ENCODE measurements at regions not wholly inside any gene's neighbourhood (a gene's known extent, or its start where the extent isn't known, plus 50 kb on each side); places are given as distances from the start of the nearest gene placed in this dataset.

GRCh38 chr20:56925082-56925830 is 296.1 kb downstream of the TFAP2C start:
- H3K36me3 Mint-ChIP-seq (ENCODE audit: insufficient read depth), result no peaks in the 10 kb centered on the region
- peaks cover 77% of the 10 kb centered on the region for H3K27me3 Mint-ChIP-seq (ENCODE audit: low read depth)
- no peak for DNase-seq
- no peak overlapping the region for H3K4me3 Mint-ChIP-seq
- no peak for ATAC-seq
- H3K9me3 Mint-ChIP-seq, result no peaks in the 10 kb centered on the region
- H3K4me1 Mint-ChIP-seq (ENCODE audit: low read depth), result no peaks in the 10 kb centered on the region

- Mint-ChIP-seq H3K4me1 (ENCODE audit: low read depth) (no peaks in the 10 kb centered on the region), H3K9me3 (no peaks in the 10 kb centered on the region), H3K27me3 (ENCODE audit: low read depth) (peaks cover 81% of the 10 kb centered on the region), H3K4me3 (no peak overlapping the region), H3K36me3 (ENCODE audit: insufficient read depth) (no peaks in the 10 kb centered on the region)
- DNase-seq (no peak), ATAC-seq (no peak)
Measured at GRCh38 chr20:56925831-56926170, 296.7 kb downstream of the TFAP2C start.

- DNase-seq, result no peak
- Mint-ChIP-seq H3K4me1 (ENCODE audit: low read depth) (no peaks in the 10 kb centered on the region), H3K36me3 (ENCODE audit: insufficient read depth) (no peaks in the 10 kb centered on the region), H3K9me3 (no peaks in the 10 kb centered on the region), H3K4me3 (no peak overlapping the region), H3K27me3 (ENCODE audit: low read depth) (peaks cover 77% of the 10 kb centered on the region)
- no peak for ATAC-seq
Measured at GRCh38 chr20:56926501-56926900, 297.4 kb downstream of the TFAP2C start.

GRCh38 chr20:56927127-56927526 is 298.0 kb downstream of the TFAP2C start:
- H3K4me3 Mint-ChIP-seq, result no peak overlapping the region
- H3K27me3 Mint-ChIP-seq (ENCODE audit: low read depth), result peaks cover 76% of the 10 kb centered on the region
- H3K4me1 Mint-ChIP-seq (ENCODE audit: low read depth), result no peaks in the 10 kb centered on the region
- DNase-seq (no peak), ATAC-seq (no peak)
- no peaks in the 10 kb centered on the region for H3K9me3 Mint-ChIP-seq
- H3K36me3 Mint-ChIP-seq (ENCODE audit: insufficient read depth), result no peaks in the 10 kb centered on the region

GRCh38 chr20:56928007-56928406 is 298.9 kb downstream of the TFAP2C start:
- H3K36me3 Mint-ChIP-seq (ENCODE audit: insufficient read depth), result no peaks in the 10 kb centered on the region
- peaks cover 67% of the 10 kb centered on the region for H3K27me3 Mint-ChIP-seq (ENCODE audit: low read depth)

DNA sequence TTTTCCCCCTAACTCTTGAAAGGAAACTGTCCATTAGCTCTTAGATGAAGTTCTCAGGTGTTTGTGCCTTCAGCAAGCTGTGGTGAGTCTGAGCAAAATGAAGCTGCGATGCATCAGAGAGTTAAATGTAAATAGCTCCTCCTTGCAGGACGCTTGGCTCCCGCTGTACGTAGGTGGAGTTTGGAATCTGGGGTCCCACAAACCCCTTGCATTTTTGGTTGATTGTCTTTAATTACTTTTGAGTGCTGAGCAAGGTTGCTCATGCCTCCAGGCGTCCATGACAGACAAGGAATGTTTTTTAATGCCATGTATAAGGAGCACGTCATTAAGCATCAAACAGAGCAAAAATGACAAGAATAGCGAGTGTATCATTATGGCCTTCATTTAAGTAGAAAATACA is 300.5 kb downstream of the TFAP2C start:
- DNase-seq (no peak), ATAC-seq (no peak)
- H3K9me3 Mint-ChIP-seq, result no peaks in the 10 kb centered on the region
- no peaks in the 10 kb centered on the region for H3K4me1 Mint-ChIP-seq (ENCODE audit: low read depth)
- no peaks in the 10 kb centered on the region for H3K36me3 Mint-ChIP-seq (ENCODE audit: insufficient read depth)
- H3K4me3 Mint-ChIP-seq, result no peak overlapping the region
- H3K27me3 Mint-ChIP-seq (ENCODE audit: low read depth), result peaks cover 53% of the 10 kb centered on the region

More at GRCh38 chr20:56928007-56928406, 298.9 kb downstream of the TFAP2C start:
- no peak for DNase-seq
- no peak overlapping the region for H3K4me3 Mint-ChIP-seq
- no peaks in the 10 kb centered on the region for H3K4me1 Mint-ChIP-seq (ENCODE audit: low read depth)
- no peaks in the 10 kb centered on the region for H3K9me3 Mint-ChIP-seq
- no peak for ATAC-seq

DNA sequence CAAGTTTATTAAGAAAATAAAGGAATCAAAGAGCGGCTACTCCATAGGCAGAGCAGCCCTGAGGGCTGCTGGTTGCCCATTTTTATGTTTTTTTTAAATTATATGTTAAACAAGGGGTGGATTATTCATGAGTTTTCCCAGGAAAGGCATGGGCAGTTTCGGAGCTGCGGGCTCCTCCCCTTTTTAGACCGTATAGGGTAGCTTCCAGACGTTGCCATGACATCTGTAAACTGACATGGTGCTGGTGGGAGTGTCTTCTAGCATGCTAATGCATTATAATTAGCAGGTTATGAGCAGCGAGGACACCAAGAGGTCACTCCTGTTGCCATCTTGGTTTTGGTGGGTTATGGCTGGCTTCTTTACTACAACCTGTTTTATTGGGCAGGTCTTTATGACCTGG is 301.8 kb downstream of the TFAP2C start:
- ATAC-seq (no peak), DNase-seq (no peak)
- Mint-ChIP-seq H3K4me1 (ENCODE audit: low read depth) (no peaks in the 10 kb centered on the region), H3K9me3 (no peaks in the 10 kb centered on the region), H3K4me3 (no peak overlapping the region), H3K27me3 (ENCODE audit: low read depth) (peaks cover 44% of the 10 kb centered on the region), H3K36me3 (ENCODE audit: insufficient read depth) (no peaks in the 10 kb centered on the region)

- Mint-ChIP-seq H3K9me3 (no peaks in the 10 kb centered on the region), H3K36me3 (ENCODE audit: insufficient read depth) (no peaks in the 10 kb centered on the region), H3K27me3 (ENCODE audit: low read depth) (peaks cover 28% of the 10 kb centered on the region), H3K4me1 (ENCODE audit: low read depth) (no peaks in the 10 kb centered on the region), H3K4me3 (no peak overlapping the region)
- no peak for DNase-seq
- no peak for ATAC-seq
Measured at GRCh38 chr20:56932575-56933330, 303.6 kb downstream of the TFAP2C start.

DNA sequence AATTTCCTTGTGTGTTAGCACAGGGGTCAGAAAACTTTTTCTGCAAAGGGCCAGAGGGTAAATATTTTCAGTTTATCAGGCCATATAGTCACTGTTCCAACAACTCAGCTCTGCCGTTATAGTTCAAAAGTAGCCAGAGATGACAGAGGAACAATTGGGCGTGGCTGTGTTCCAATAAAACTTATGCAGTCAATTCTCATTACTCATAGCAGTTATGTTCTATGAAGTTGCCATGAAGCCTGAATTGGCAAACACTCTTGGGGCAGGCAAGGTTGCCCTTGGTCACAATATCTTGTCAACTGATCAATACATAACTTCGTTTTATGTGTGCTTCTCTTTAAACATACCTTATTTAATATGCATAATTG is 304.2 kb downstream of the TFAP2C start:
- ATAC-seq (no peak), DNase-seq (no peak)
- Mint-ChIP-seq H3K4me1 (ENCODE audit: low read depth) (no peaks in the 10 kb centered on the region), H3K9me3 (no peaks in the 10 kb centered on the region), H3K4me3 (no peak overlapping the region), H3K36me3 (ENCODE audit: insufficient read depth) (no peaks in the 10 kb centered on the region), H3K27me3 (ENCODE audit: low read depth) (peaks cover 24% of the 10 kb centered on the region)

GRCh38 chr20:56934888-56935287 is 305.8 kb downstream of the TFAP2C start:
- no peak for ATAC-seq
- no peak overlapping the region for H3K4me3 Mint-ChIP-seq

DNA sequence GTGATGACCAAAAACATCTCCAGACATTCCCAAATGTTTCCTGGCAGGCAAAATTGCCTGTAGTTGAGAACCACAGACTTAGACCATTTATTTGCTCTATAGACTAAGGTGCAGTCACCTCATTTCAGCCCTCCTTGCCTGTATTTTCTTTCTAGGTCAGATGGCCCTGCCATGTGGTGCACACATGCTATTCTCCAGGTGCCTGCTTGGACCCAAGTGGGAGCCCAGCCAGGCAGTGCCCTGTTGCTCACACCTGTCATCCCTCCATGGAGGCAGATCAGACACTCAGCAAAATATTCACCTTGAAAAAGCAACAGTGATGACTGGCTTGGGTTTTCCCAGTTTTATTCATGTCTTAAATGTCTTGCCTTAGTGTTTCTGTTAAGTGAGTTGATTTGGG is 311.4 kb downstream of the TFAP2C start:
- H3K4me1 Mint-ChIP-seq (ENCODE audit: low read depth), result no peaks in the 10 kb centered on the region
- peaks cover 5% of the 10 kb centered on the region for H3K27me3 Mint-ChIP-seq (ENCODE audit: low read depth)
- H3K9me3 Mint-ChIP-seq, result no peaks in the 10 kb centered on the region
- no peak overlapping the region for H3K4me3 Mint-ChIP-seq
- H3K36me3 Mint-ChIP-seq (ENCODE audit: insufficient read depth), result no peaks in the 10 kb centered on the region
- ATAC-seq (no peak), DNase-seq (no peak)

More at GRCh38 chr20:56934888-56935287, 305.8 kb downstream of the TFAP2C start:
- Mint-ChIP-seq H3K27me3 (ENCODE audit: low read depth) (peaks cover 13% of the 10 kb centered on the region), H3K9me3 (no peaks in the 10 kb centered on the region), H3K36me3 (ENCODE audit: insufficient read depth) (no peaks in the 10 kb centered on the region), H3K4me1 (ENCODE audit: low read depth) (no peaks in the 10 kb centered on the region)
- DNase-seq, result no peak

DNA sequence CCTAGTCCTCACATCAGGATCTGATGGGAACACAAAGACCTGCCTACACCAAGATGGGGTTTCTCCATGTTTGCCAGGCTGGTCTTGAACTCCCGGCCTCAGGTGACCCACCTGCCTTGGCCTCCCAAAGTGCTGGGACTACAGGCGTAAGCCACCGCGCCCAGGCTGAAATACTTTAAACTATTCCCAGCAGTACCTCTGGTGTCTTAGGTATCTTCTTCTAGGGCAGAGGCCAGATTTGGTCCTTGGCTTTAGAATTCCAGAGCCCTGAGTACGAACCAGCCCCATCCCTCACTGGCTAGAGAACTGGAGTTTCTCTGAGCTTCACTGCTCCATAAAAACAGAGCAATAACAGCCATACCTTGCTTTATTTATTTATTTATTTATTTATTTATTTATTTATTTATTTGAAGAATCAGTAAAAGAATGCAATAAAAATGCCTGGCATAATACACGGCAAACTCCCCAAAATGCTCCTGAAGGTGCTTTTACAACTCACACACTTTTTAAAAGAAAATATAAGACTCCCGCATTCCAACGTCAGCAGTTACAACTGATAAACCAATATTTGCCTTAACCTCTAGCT is 312.1 kb downstream of the TFAP2C start:
- ATAC-seq, result no peak
- no peak for DNase-seq
- H3K27me3 Mint-ChIP-seq (ENCODE audit: low read depth), result peaks cover 5% of the 10 kb centered on the region
- H3K4me1 Mint-ChIP-seq (ENCODE audit: low read depth), result no peaks in the 10 kb centered on the region
- H3K36me3 Mint-ChIP-seq (ENCODE audit: insufficient read depth), result no peaks in the 10 kb centered on the region
- H3K4me3 Mint-ChIP-seq, result no peak overlapping the region
- H3K9me3 Mint-ChIP-seq, result no peaks in the 10 kb centered on the region

DNA sequence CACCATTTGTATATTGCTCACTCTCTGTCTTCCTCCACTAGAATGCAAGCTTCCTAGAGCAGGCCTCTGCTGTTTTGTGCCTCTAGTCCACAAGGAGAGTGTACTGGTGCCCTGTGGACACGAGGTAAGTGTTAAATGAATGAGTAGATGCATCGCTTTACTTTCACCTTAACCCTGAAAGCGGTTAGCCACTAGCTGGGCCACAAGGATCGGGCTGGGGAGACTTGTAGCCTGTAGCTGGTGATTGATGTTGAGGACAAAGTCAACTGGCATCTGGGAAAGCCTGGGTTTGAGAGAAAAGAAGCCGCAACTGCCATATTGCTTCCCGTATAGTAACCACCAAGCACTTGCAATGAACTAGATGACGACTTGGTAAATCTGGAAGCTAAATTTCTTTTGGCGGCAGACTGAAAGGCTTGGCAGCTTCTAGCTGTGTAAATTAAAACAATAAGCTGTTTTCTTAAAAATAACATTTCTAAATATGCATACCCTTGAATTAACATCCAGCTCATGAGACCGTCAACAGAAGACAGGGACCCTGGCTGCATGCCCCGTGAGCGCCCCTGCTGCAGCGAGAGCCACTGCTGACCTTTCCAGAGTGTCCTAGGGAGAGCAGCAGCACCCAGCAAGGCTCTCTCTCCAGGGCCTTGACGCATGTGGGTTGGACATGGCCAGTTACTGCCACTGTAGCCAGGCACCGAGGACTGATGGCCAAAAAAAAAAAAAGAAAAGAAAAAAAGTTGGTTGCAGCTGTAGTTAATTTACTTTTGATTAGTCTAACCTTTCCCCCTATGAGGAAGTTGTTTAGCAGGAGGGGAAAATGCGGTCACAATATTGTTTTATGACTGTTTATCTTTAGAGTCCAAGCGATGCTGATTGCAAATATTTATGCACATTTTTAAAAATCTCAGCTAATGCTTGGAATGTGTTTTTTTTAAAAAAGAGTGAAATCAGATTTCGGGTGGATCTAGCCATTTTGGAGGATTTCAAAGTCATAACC is 315.1 kb downstream of the TFAP2C start:
- H3K9me3 Mint-ChIP-seq, result no peaks in the 10 kb centered on the region
- no peaks in the 10 kb centered on the region for H3K4me1 Mint-ChIP-seq (ENCODE audit: low read depth)
- ATAC-seq (no peak), DNase-seq (no peak)
- no peaks in the 10 kb centered on the region for H3K36me3 Mint-ChIP-seq (ENCODE audit: insufficient read depth)
- H3K27me3 Mint-ChIP-seq (ENCODE audit: low read depth), result peaks cover 7% of the 10 kb centered on the region
- no peak overlapping the region for H3K4me3 Mint-ChIP-seq

DNA sequence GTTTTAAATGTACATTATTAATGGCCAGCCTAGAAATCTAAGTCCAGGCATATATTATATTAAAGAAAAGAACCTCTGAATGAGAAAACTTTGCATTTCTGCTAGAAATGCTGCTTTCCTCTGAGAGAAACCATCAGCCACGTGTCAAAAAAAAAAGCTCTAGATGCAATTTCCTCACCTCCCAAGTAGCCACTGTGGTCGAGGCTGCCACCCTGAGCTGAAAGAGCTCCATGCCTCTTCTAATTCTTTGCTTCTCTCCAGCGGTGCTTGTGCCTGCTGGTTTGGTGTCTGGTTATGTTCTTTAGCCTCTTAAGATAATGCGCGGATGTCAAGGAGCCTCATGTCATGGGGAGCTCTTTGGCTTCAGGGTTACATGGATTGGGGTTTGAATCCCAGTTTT is 316.0 kb downstream of the TFAP2C start:
- H3K27me3 Mint-ChIP-seq (ENCODE audit: low read depth), result peaks cover 4% of the 10 kb centered on the region
- H3K4me3 Mint-ChIP-seq, result no peak overlapping the region
- no peaks in the 10 kb centered on the region for H3K36me3 Mint-ChIP-seq (ENCODE audit: insufficient read depth)
- H3K4me1 Mint-ChIP-seq (ENCODE audit: low read depth), result no peaks in the 10 kb centered on the region
- no peak for DNase-seq
- ATAC-seq, result no peak
- H3K9me3 Mint-ChIP-seq, result no peaks in the 10 kb centered on the region
